ENCODE measurements at regions not wholly inside any gene's neighbourhood (a gene's known extent, or its start where the extent isn't known, plus 50 kb on each side); places are given as distances from the start of the nearest gene placed in this dataset.

DNA sequence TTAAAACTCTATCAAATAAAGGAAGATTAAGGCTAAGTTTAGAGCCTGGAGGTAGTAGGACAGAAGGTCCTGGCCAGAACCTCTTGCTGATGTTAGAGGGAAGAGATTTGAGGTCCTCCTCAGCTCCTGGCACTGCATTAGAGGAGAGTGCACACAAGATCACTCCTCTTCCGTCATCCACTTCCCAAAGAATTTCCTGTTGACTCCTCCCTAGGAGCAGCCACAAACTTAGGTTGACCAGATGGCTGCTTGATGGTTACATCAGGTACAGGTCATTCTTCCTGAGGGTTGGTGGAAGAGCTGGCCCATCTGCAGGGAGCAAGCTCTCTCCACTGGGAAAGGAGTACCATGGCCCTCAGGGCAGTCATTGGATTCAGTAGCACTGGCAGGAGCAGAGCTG is 93.9 kb upstream of the IL33 start:
- no peak for DNase-seq (ENCODE audit: extremely low spot score)
- Histone ChIP-seq H3K36me3 (no peaks in the 10 kb centered on the region), H3K4me3 (no peak overlapping the region), H3K9me3 (no peaks in the 10 kb centered on the region), H3K27ac (replicated peaks in 1 of 4) (no peak overlapping the region), H3K27me3 (no peaks in the 10 kb centered on the region), H3K4me1 (no peaks in the 10 kb centered on the region)
- WGBS, result 67% methylated on average over 1 of the region's 1 CpG
- intact Hi-C loops (cut with DNase I), result no loop called here
- TF ChIP-seq EP300 (IDR thresholded peaks at IDR 0.05) (no peak), POLR2A (IDR thresholded peaks at IDR 0.05; ENCODE audit: low read depth) (no peak), POLR2AphosphoS5 (IDR thresholded peaks at IDR 0.05) (no peak)
- TF ChIP-seq, protein P1, sequence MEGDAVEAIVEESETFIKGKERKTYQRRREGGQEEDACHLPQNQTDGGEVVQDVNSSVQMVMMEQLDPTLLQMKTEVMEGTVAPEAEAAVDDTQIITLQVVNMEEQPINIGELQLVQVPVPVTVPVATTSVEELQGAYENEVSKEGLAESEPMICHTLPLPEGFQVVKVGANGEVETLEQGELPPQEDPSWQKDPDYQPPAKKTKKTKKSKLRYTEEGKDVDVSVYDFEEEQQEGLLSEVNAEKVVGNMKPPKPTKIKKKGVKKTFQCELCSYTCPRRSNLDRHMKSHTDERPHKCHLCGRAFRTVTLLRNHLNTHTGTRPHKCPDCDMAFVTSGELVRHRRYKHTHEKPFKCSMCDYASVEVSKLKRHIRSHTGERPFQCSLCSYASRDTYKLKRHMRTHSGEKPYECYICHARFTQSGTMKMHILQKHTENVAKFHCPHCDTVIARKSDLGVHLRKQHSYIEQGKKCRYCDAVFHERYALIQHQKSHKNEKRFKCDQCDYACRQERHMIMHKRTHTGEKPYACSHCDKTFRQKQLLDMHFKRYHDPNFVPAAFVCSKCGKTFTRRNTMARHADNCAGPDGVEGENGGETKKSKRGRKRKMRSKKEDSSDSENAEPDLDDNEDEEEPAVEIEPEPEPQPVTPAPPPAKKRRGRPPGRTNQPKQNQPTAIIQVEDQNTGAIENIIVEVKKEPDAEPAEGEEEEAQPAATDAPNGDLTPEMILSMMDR (IDR thresholded peaks at IDR 0.05), result no peak

DNA sequence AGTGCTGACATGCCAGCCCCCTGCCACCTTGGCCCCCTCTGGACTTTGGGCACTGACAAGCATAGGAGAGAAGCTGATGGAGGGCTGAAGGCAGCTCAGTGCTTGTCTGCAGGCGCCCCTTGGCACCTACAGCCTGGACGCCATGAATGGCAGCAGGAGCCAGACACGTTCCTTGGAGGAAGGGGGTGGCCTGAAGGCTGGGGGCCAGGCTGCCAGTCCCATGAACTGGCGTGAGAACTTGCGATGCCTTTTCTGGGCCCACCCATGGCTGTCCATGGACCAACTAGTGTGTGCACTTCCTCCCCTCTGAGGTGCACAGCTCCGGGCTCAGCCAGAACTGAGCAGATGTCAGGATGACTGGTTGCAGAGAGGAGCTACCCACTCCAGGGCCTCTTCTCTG is 99.0 kb upstream of the RANBP6 start:
- WGBS, result 88% methylated on average over 5 of the region's 6 CpGs
- DNase-seq (ENCODE audit: extremely low spot score), result no peak
- intact Hi-C loops (cut with DNase I), result no loop called here
- H3K27ac ChIP-seq (replicated peaks in 1 of 4), result no peak overlapping the region
- H3K36me3 ChIP-seq, result no peaks in the 10 kb centered on the region
- H3K4me3 ChIP-seq, result no peak overlapping the region
- H3K27me3 ChIP-seq, result no peaks in the 10 kb centered on the region
- TF ChIP-seq EP300 (IDR thresholded peaks at IDR 0.05), result no peak
- no peak for TF ChIP-seq POLR2AphosphoS5 (IDR thresholded peaks at IDR 0.05)
- TF ChIP-seq, protein P1 (IDR thresholded peaks at IDR 0.05), result no peak
- TF ChIP-seq POLR2A (IDR thresholded peaks at IDR 0.05; ENCODE audit: low read depth), result no peak
- H3K9me3 ChIP-seq, result no peaks in the 10 kb centered on the region
- no peaks in the 10 kb centered on the region for H3K4me1 ChIP-seq

DNA sequence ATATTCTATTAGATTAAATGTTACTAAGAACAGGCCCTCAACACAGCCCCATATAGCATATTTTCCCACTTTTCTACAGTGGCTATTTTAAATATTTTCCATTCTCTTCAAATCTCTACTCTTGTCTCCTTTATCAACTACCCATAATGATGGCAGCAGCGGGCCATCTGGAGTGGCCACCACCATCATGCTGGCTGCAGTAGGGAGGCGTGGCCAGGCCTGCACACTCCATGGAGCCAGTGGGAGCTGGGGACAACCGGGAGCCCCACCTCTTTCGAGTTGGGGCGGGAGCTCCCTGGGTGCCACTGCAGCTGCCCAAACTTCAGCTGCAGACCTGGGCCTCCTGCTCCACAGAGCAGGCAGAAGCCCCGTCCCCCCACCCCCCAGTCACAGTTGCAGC is 98.4 kb upstream of the RANBP6 start:
- intact Hi-C loops (cut with DNase I), result no loop called here

DNA sequence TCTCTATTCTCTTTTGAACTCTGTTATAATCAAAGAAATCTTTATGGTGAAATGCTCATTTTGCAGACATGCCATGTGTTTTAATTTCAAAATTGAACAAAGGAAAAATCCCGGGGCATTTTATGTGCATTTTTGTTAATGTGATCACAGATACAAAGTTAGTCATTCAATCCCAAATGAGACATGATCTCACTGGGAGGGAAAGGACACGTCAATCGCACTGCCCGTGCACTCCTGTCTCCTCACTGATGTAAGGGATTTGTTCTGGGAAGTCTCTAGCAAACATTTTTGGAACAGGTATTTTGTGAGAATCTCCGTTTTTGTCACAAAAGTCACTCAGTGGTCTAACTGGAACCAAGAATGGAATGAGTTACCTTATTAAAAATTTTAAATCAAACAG is 97.9 kb upstream of the RANBP6 start:
- H3K27ac ChIP-seq (replicated peaks in 1 of 4), result no peak overlapping the region
- 75% methylated on average over 5 of the region's 5 CpGs for WGBS
- TF ChIP-seq, protein P1 (IDR thresholded peaks at IDR 0.05), result no peak
- no peak for TF ChIP-seq EP300 (IDR thresholded peaks at IDR 0.05)
- TF ChIP-seq POLR2AphosphoS5 (IDR thresholded peaks at IDR 0.05), result no peak
- no peak for TF ChIP-seq POLR2A (IDR thresholded peaks at IDR 0.05; ENCODE audit: low read depth)
- no peak for DNase-seq (ENCODE audit: extremely low spot score)
- no peaks in the 10 kb centered on the region for H3K27me3 ChIP-seq
- intact Hi-C loops (cut with DNase I), result no loop called here
- no peaks in the 10 kb centered on the region for H3K4me1 ChIP-seq
- no peaks in the 10 kb centered on the region for H3K36me3 ChIP-seq
- H3K9me3 ChIP-seq, result no peaks in the 10 kb centered on the region
- no peak overlapping the region for H3K4me3 ChIP-seq

More for the DNA sequence above, 98.4 kb upstream of the RANBP6 start:
- no peaks in the 10 kb centered on the region for H3K27me3 ChIP-seq
- no peaks in the 10 kb centered on the region for H3K36me3 ChIP-seq
- H3K27ac ChIP-seq (replicated peaks in 1 of 4), result no peak overlapping the region
- TF ChIP-seq, protein P1 (IDR thresholded peaks at IDR 0.05), result no peak
- TF ChIP-seq POLR2A (IDR thresholded peaks at IDR 0.05; ENCODE audit: low read depth) (no peak), POLR2AphosphoS5 (IDR thresholded peaks at IDR 0.05) (no peak), EP300 (IDR thresholded peaks at IDR 0.05) (no peak)
- no peaks in the 10 kb centered on the region for H3K4me1 ChIP-seq
- H3K9me3 ChIP-seq, result no peaks in the 10 kb centered on the region
- DNase-seq (ENCODE audit: extremely low spot score), result no peak
- WGBS, result 61% methylated on average over 6 of the region's 6 CpGs
- H3K4me3 ChIP-seq, result no peak overlapping the region

DNA sequence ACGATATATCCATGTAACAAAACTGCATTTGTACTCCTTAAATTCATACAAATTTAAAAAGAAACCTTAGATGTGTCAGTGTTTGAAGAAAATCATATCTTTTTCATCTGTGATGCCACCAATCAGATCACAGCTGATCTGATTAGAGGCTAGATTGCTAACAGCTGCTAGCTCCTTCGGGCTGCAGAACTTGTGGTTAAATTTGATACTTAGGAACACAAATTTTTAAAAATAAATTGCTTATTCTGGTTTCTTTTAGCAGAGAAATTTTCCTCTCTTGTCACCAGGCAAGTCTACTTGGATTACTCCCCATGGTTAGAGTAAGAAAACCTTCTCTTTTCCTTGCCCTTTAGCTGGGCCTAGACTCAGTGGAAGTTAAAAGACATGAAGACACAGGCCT is 94.6 kb upstream of the RANBP6 start:
- no peak for TF ChIP-seq POLR2AphosphoS5 (IDR thresholded peaks at IDR 0.05)
- no peak for TF ChIP-seq POLR2A (IDR thresholded peaks at IDR 0.05; ENCODE audit: low read depth)
- TF ChIP-seq, protein P1 (IDR thresholded peaks at IDR 0.05), result no peak
- TF ChIP-seq EP300 (IDR thresholded peaks at IDR 0.05), result no peak
- intact Hi-C loops (cut with DNase I), result no loop called here
- H3K27ac ChIP-seq (replicated peaks in 1 of 4), result no peak overlapping the region
- H3K9me3 ChIP-seq, result no peaks in the 10 kb centered on the region
- no peaks in the 10 kb centered on the region for H3K36me3 ChIP-seq
- H3K4me3 ChIP-seq, result no peak overlapping the region
- peaks cover 4 to 12% (median 9%) of the 10 kb centered on the region in 4 donors for H3K4me1 ChIP-seq
- no peaks in the 10 kb centered on the region for H3K27me3 ChIP-seq
- 66% methylated on average over 2 of the region's 2 CpGs for WGBS
- no peak for DNase-seq (ENCODE audit: extremely low spot score)
